SHP77 (cell line): ENCODE measurements at regions not wholly inside any gene's neighbourhood (a gene's known extent, or its start where the extent isn't known, plus 50 kb on each side); places are given as distances from the start of the nearest gene placed in this dataset.

Experiments used
- DNase-seq, 2 experiments: peaks; one replicate each; lab custom pipeline; 2025; lab: John Stamatoyannopoulos, UW

DNA sequence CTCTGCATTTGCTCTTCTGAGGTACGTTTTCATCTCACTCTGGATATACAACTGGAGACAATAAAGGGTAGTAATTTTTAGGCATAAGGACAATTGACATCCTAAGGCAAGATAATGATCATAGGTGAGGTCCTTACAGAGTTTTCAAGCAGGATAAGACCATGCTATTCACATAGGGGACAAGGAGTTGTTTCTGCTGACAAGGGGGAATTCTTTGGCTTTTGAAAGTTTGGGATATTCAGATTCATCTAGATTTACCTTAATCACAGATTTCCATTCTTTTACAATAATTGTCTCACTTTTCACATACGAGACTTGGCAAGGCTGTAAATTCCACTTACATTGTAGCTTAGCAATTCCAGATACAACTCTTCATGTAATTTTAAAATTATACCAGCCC is 256.2 kb downstream of the AASDHPPT start:
- DNase-seq, result no peak

GRCh38 chr11:106344394-106344793 is 266.9 kb downstream of the AASDHPPT start:
- no peak for DNase-seq

- DNase-seq, result no peak
Observed at GRCh38 chr11:106344966-106345365, 267.5 kb downstream of the AASDHPPT start.

DNA sequence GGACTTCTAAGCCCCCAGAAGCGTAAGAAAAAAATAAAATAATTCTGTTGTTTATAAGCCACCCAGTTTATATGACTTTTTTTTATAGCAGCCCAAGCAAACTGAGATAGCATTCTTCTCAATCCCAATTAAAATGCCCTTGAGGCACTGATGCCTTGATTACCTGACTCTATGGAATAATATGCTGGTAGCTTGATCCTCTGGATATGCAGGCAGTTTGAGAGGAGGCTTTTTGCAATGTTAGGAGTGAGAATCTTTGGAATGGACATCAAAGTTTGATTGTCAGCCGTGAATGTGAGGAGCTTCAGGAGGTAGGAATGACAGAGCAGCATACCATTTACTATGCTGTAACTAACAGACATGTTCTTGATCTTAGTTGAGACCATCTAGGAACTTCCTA is 275.6 kb downstream of the AASDHPPT start:
- DNase-seq, result no peak

- no peak for DNase-seq
Observed at GRCh38 chr11:106369224-106369623, 291.8 kb downstream of the AASDHPPT start.

GRCh38 chr11:106378513-106379179 is 301.2 kb downstream of the AASDHPPT start:
- DNase-seq, result no peak

DNA sequence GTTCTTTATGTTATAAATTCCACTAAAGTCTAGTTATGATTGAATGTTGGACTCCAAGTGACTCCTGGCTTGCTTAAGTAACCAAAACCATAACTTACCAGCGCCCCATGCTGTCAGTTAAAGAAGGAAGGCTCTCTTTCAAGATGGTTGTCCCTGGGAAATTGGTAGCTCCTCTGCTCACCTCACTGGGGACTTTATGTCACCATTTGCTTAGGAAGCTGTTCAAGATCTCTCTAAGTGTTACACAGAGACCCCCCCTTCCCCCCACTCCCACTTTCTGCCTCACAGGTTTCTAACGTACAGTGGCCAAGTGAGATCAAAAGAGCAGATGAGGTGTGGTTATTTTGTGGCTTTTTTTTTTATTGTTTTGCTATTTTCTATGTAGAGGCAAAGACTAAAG is 301.8 kb downstream of the AASDHPPT start:
- no peak for DNase-seq

- DNase-seq, result no peak
Observed at GRCh38 chr11:106379712-106380111, 302.2 kb downstream of the AASDHPPT start.

DNA sequence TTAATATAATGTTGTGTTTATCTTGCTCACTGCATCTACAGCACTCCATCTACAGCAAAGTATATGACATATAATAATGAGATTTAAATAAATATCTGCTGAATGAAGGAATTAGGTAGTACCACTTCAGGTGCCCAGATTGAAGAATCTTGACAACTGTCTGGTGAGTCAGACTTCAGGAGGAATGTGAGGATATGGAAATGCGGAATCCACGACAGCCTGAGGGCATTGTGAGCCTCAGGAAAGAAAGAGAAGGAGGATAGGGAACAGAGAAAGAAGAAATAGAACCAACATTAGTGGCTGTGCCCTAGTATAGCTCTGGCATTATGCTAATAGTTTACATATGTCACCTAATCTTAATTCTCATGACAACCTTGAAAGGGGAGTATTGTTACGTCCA is 304.4 kb downstream of the AASDHPPT start:
- no peak for DNase-seq

GRCh38 chr11:106384429-106384828 is 307.0 kb downstream of the AASDHPPT start:
- no peak for DNase-seq

GRCh38 chr11:106386519-106386918 is 309.1 kb downstream of the AASDHPPT start:
- no peak for DNase-seq

GRCh38 chr11:106389101-106389500 is 311.6 kb downstream of the AASDHPPT start:
- DNase-seq, result no peak

- DNase-seq, result no peak
Observed at GRCh38 chr11:106390078-106390477, 312.6 kb downstream of the AASDHPPT start.

- no peak for DNase-seq
Observed at GRCh38 chr11:106391771-106392420, 314.4 kb downstream of the AASDHPPT start.

DNA sequence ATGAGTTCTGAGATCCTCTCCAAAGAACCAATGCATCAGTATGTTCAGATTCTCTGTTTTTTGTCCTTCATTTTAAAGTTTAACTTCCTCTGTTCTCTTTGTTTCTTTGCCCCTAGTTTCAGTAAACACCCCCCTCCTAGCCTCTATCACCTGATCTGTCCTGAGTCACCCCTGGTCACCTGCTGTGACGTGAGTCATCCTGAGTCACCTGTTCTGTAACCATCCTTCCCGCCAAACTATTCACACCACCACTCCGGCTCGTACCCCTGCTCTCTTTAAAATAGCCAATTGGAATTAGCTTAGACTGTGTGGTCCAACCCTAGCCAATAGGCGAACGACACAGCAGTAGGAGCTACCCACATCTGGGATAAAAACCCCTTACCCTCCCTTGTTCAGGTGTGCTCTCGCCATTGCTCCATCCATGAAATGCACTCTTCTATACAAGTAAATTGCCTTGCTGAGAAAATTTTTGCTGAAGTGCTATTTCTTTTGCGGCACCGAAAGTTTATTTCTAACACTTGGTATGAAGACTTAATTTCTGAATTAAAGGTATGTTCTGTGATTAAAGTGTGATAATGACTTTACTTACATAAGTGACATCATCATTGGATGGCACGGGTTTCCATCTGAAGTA is 318.4 kb downstream of the AASDHPPT start:
- DNase-seq, result no peak

DNA sequence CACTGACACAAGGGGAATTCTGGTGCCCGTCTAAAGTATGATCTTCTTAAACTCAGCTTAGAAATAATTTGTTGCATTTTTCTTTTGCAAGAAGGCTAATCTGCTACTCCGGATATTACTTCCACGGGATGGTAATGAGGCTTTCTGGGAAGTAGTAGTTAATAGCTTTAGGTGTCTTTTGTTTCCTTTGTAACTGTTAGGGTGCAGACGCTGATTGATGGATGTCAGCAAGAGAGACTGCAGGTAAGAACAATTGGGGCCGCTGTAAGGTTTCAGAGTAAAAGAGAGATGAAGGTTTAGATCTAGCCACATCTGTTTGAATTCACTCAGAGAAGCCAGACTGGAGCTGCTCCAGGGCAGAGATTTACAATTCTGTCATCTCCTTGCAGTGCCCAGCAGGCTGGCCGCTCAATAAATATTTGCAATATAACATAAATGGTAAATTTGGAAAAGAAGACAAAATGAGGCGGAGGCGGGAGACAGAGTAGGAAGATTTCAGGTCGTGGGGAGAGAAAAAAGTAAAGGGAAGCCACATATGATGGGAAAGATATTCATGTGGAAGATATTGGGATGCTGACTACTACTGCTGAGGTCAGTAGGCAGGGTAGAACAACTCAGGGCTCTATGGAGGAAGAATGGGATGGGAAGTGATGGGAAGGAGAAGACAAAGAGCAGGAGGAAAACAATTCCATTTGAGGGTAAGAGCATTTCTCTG is 320.5 kb downstream of the AASDHPPT start:
- no peak for DNase-seq

DNA sequence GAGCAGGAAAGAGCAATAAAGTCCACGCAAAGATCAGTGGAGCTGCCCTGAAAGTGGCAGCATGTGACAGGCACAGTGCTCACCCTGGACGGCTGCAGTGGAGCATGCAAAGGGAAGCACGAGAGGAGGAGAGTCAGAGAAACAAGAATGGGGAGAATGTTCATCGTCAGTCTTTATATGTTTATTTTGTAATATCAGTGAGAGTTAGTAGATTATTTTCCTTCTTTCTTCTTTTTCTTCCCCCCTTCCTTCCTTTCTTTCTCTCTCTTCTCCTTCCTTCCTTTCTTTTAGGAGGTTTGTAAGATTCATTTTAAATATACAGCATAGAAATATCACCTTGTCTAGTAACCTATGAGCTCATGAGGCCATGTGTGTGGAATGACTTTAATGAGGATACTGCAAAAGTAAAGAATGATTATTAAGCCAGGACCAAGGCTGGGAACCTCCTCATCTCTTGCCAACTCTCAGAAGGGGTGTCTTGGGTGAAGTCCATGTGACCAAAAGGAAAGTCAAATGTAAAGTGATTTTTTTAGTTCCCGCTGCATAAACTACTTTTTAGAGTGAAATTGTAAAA is 321.1 kb downstream of the AASDHPPT start:
- DNase-seq, result no peak

DNA sequence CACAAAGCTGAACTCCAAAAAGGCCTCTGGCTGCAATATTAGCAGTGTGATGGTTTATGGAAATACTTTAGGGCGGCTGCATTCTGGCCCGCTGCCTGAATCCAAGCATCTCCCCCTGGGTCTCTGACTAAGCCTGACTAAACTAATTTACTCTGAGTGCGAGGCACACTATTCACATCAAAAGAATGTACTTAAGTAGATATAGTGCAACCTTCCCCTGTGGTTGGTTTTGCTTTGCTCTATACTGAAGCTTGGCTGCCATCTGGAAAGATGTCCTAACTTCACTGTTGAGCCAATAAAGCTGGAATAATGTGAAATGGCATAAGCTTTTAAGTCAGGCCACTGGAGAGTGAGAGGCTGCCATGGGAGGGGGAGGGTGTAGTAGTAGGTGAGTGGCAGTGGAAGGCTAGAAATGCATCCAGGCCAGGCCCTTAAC is 321.6 kb downstream of the AASDHPPT start:
- no peak for DNase-seq

GRCh38 chr11:106399624-106400023 is 322.2 kb downstream of the AASDHPPT start:
- DNase-seq, result no peak

- DNase-seq, result no peak
Observed at GRCh38 chr11:106400949-106401570, 323.6 kb downstream of the AASDHPPT start.

- DNase-seq, result no peak
Observed at GRCh38 chr11:106403751-106404150, 326.3 kb downstream of the AASDHPPT start.

- DNase-seq, result no peak
Observed at GRCh38 chr11:106409222-106409621, 331.8 kb downstream of the AASDHPPT start.
